Endothelial cell (in vitro differentiated cells): ENCODE measurements at regions not wholly inside any gene's neighbourhood (a gene's known extent, or its start where the extent isn't known, plus 50 kb on each side); places are given as distances from the start of the nearest gene placed in this dataset.

Source experiments
- DNase-seq: peaks from one replicate; pipeline ENCODE4 v3.0.0; 2021; ENCODE audit warnings: low spot score
- H3K27ac Mint-ChIP-seq: one replicate; pipeline ENCODE4 v1.8.0; 2021; ENCODE audit warnings: mixed read lengths, inconsistent platforms; ENCODE audit not compliant: unreplicated experiment
- H3K27me3 Mint-ChIP-seq: one replicate; pipeline ENCODE4 v1.8.0; 2021; ENCODE audit warnings: mild to moderate bottlenecking, moderate library complexity, mixed read lengths, inconsistent platforms; ENCODE audit not compliant: unreplicated experiment
- H3K36me3 Mint-ChIP-seq: one replicate; pipeline ENCODE4 v1.8.0; 2021; ENCODE audit warnings: mild to moderate bottlenecking, low read depth, mixed read lengths, inconsistent platforms; ENCODE audit not compliant: unreplicated experiment
- H3K4me1 Mint-ChIP-seq: one replicate; pipeline ENCODE4 v1.8.0; 2021; ENCODE audit warnings: mild to moderate bottlenecking, mixed read lengths, inconsistent platforms; ENCODE audit not compliant: unreplicated experiment
- H3K4me3 Mint-ChIP-seq: one replicate; pipeline ENCODE4 v1.8.0; 2021; ENCODE audit warnings: mild to moderate bottlenecking, mixed read lengths, inconsistent platforms; ENCODE audit not compliant: unreplicated experiment
- H3K9me3 Mint-ChIP-seq: one replicate; pipeline ENCODE4 v1.8.0; 2021; ENCODE audit warnings: mixed read lengths, inconsistent platforms; ENCODE audit not compliant: unreplicated experiment
- TF ChIP-seq, protein P1 (sequence below): fragments of 200-600 bp; sonication (generic); IDR thresholded peaks from one replicate; pipeline ENCODE4 v1.5.0; 2021; ENCODE audit warnings: antibody characterized with exemption; ENCODE audit not compliant: unreplicated experiment

DNA sequence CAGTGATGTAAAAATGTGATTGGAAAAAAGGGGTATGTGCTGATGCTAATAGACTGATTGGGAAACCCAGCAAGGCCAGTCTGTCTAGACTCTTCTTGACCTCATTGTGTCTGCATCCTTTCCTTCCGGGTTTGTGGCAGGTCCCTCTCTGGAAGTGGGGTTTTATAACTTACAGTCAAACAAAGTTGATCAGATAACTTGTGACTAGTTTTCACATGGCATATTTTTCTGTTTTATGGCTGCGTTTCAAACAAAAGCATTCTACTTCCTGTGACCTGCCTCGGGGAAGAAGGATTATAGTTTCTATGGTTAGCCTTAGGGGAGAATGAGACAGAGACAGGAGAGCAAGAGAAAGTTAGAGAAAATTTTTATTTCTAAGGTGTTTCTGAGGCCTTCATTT is 188.7 kb upstream of the HNMT start:
- no peak for DNase-seq
- TF ChIP-seq, protein P1, sequence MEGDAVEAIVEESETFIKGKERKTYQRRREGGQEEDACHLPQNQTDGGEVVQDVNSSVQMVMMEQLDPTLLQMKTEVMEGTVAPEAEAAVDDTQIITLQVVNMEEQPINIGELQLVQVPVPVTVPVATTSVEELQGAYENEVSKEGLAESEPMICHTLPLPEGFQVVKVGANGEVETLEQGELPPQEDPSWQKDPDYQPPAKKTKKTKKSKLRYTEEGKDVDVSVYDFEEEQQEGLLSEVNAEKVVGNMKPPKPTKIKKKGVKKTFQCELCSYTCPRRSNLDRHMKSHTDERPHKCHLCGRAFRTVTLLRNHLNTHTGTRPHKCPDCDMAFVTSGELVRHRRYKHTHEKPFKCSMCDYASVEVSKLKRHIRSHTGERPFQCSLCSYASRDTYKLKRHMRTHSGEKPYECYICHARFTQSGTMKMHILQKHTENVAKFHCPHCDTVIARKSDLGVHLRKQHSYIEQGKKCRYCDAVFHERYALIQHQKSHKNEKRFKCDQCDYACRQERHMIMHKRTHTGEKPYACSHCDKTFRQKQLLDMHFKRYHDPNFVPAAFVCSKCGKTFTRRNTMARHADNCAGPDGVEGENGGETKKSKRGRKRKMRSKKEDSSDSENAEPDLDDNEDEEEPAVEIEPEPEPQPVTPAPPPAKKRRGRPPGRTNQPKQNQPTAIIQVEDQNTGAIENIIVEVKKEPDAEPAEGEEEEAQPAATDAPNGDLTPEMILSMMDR: no peak
- Mint-ChIP-seq H3K27me3 (peaks cover 2% of the 10 kb centered on the region), H3K27ac (no peak overlapping the region), H3K36me3 (no peaks in the 10 kb centered on the region), H3K4me3 (no peak overlapping the region), H3K9me3 (no peaks in the 10 kb centered on the region), H3K4me1 (no peaks in the 10 kb centered on the region)

DNA sequence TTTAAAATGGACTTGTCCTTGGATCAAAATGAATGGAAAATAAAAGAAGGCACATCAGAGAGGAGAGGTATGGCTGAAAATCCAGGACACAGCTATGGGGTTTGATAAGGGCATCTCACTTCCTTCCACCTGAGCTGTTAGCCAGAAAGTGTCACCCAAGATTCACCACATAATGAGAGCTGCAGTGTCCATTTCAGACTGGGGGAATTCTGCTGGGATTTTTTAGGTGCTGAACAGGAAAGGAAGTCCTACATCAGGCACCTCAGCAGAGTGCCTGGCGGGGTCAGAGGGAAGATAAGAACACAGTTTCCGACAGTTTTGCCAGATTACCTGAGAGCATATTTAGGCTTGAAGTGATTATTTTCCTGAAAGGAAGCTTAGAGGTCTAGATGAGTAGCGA is 187.6 kb upstream of the HNMT start:
- H3K27ac Mint-ChIP-seq: no peak overlapping the region
- peaks cover 2% of the 10 kb centered on the region for H3K27me3 Mint-ChIP-seq
- no peaks in the 10 kb centered on the region for H3K9me3 Mint-ChIP-seq
- no peak overlapping the region for H3K4me3 Mint-ChIP-seq
- no peaks in the 10 kb centered on the region for H3K4me1 Mint-ChIP-seq
- TF ChIP-seq, protein P1: no peak
- no peak for DNase-seq
- no peaks in the 10 kb centered on the region for H3K36me3 Mint-ChIP-seq

DNA sequence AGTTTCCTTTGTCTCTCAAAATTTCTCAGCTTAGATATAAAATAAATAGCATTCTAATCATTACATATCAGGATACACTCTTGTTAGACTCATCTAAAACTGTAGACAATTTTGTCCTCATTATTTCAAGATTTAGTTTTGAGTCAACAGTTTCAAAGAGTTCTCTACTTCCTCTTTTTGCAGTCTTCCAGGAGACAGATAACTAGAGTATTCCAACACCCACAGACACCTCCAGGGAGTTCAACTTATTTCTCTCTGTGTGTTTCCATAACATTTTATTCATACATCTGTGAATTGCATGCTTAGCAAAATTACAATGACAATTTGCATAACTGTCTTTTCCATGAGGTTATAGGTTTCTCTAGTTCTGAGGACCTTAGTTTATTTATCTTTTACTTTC is 166.6 kb upstream of the HNMT start:
- TF ChIP-seq, protein P1: no peak
- no peak overlapping the region for H3K27ac Mint-ChIP-seq
- H3K27me3 Mint-ChIP-seq: peaks cover 2% of the 10 kb centered on the region
- no peaks in the 10 kb centered on the region for H3K9me3 Mint-ChIP-seq
- H3K4me1 Mint-ChIP-seq: no peaks in the 10 kb centered on the region
- H3K4me3 Mint-ChIP-seq: no peak overlapping the region
- no peak for DNase-seq
- H3K36me3 Mint-ChIP-seq: peaks cover 4% of the 10 kb centered on the region

DNA sequence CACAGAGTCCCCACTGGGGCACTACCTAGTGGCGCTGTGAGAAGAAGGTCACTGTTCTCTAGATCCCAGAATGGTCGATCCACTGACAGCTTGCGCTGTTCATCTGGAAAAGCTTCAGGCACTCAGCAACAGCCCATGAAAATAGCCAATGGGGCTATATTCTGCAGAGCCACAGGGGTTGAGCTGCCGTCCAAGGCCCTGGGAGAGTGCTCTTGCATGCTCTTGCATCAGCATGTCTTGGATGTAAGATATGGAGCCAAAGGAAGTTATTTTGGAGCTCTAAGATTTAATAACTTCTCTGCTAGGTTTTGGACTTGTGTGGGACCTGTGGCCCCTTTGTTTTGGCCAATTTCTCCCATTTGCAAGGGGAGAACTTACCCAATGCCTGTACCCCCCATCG is 164.7 kb upstream of the HNMT start:
- H3K36me3 Mint-ChIP-seq: peaks cover 4% of the 10 kb centered on the region
- no peaks in the 10 kb centered on the region for H3K4me1 Mint-ChIP-seq
- H3K4me3 Mint-ChIP-seq: no peak overlapping the region
- H3K27ac Mint-ChIP-seq: no peak overlapping the region
- DNase-seq: no peak
- H3K27me3 Mint-ChIP-seq: peaks cover 2% of the 10 kb centered on the region
- TF ChIP-seq, protein P1: no peak
- no peaks in the 10 kb centered on the region for H3K9me3 Mint-ChIP-seq

DNA sequence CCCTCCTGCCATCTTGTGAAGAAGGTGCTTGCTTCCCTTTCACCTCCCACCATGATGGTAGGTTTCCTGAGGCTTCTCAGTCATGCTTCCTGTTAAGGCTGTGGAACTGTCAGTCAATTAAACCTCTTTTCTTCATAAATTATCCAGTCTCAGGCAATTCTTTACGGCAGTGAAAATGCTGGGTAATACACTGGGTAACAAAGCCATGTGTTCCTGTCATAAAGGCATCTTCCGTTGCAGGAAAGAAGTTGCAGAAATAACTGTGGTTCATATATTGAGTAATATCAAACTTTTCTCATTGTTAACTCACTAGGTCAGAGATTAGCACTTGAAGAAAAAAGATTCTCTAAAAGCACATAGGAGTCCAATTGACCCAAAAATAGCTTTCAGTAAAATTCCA is 163.9 kb upstream of the HNMT start:
- Mint-ChIP-seq H3K9me3 (no peaks in the 10 kb centered on the region), H3K4me3 (no peak overlapping the region), H3K4me1 (no peaks in the 10 kb centered on the region), H3K36me3 (peaks cover 4% of the 10 kb centered on the region), H3K27ac (no peak overlapping the region), H3K27me3 (peaks cover 2% of the 10 kb centered on the region)
- TF ChIP-seq, protein P1: no peak
- DNase-seq: no peak
